IMR-90 (cell line): ENCODE measurements at regions not wholly inside any gene's neighbourhood (a gene's known extent, or its start where the extent isn't known, plus 50 kb on each side); places are given as distances from the start of the nearest gene placed in this dataset.

ENCODE experiments used
- ATAC-seq: fragments of 200-7000 bp; cut with Tn5 transposase; 2 replicates; pipeline ENCODE4 v1.9.1; 2020; ENCODE audit warnings: low read depth, mild to moderate bottlenecking, moderate library complexity
- BruUV-seq: library from RNA; stranded (reverse); fragments of 400-500 nt; replicated peaks from 2 replicates; lab custom pipeline; 2021; lab: Mats Ljungman, UMichigan
- CTCF ChIA-PET: fragments of 300-600 bp; formaldehyde crosslinking; extraction: SDS; loops from one replicate; lab custom pipeline; 2021; ENCODE audit warnings: antibody characterized with exemption; lab: Yijun Ruan, JAX
- POLR2A ChIA-PET: fragments of 300-600 bp; sonication (Branson Sonifier 250); formaldehyde crosslinking; loops from one replicate; lab custom pipeline; 2022; ENCODE audit warnings: antibody characterized with exemption; ENCODE audit not compliant: unreplicated experiment; lab: Charles Lee
- DNase-seq: peaks from one replicate; pipeline ENCODE4 v3.0.0; 2013
- H2AFZ ChIP-seq: replicated peaks from 2 replicates; pipeline ENCODE3; 2013; ENCODE audit warnings: low read length, mild to moderate bottlenecking; ENCODE audit not compliant: poor library complexity
- H2AK5ac ChIP-seq: 2 replicates; pipeline ENCODE4 v1.6.1; 2013; ENCODE audit warnings: low read depth, low read length, inconsistent platforms
- H2AK9ac ChIP-seq: replicated peaks from 2 replicates; pipeline ENCODE3; 2013; ENCODE audit warnings: mild to moderate bottlenecking, low read depth, low read length, moderate library complexity; ENCODE audit not compliant: poor library complexity
- H2BK120ac ChIP-seq: 2 replicates; pipeline ENCODE4 v1.6.1; 2013; ENCODE audit warnings: low read depth, low read length, inconsistent platforms
- H2BK15ac ChIP-seq: 3 replicates; pipeline ENCODE4 v1.6.1; 2013; ENCODE audit warnings: low read depth, low read length, inconsistent platforms
- H2BK20ac ChIP-seq: 2 replicates; pipeline ENCODE4 v1.6.1; 2013; ENCODE audit warnings: low read depth, mild to moderate bottlenecking, inconsistent platforms, low read length, moderate library complexity
- H2BK5ac ChIP-seq: 2 replicates; pipeline ENCODE4 v1.6.1; 2013; ENCODE audit warnings: mild to moderate bottlenecking, low read depth, low read length, inconsistent platforms; ENCODE audit not compliant: poor library complexity, severe bottlenecking
- H3K14ac ChIP-seq: replicated peaks from 2 replicates; pipeline ENCODE4 v1.6.1; 2013; ENCODE audit warnings: low read depth, low read length, inconsistent platforms
- H3K18ac ChIP-seq: 2 replicates; pipeline ENCODE4 v1.6.1; 2013; ENCODE audit warnings: low read depth, low read length, control low read depth
- H3K23ac ChIP-seq: 2 replicates; pipeline ENCODE4 v1.6.1; 2013; ENCODE audit warnings: low read depth, low read length, inconsistent platforms
- H3K27ac ChIP-seq: 2 replicates; pipeline ENCODE4 v1.5.1; 2013; ENCODE audit warnings: mild to moderate bottlenecking, control low read depth, low read length; ENCODE audit not compliant: insufficient read depth
- H3K27me3 ChIP-seq: 2 replicates; pipeline ENCODE4 v1.6.1; 2013; ENCODE audit warnings: low read length; ENCODE audit not compliant: control insufficient read depth, insufficient read depth
- H3K36me3 ChIP-seq: 2 replicates; pipeline ENCODE4 v1.6.1; 2013; ENCODE audit warnings: low read length, mixed read lengths; ENCODE audit not compliant: control insufficient read depth, insufficient read depth
- H3K4ac ChIP-seq: 2 replicates; pipeline ENCODE4 v1.6.1; 2013; ENCODE audit warnings: low read depth, low read length, inconsistent platforms
- H3K4me1 ChIP-seq: 2 replicates; pipeline ENCODE4 v1.6.1; 2013; ENCODE audit warnings: low read length, mixed read lengths; ENCODE audit not compliant: control insufficient read depth, insufficient read depth
- H3K4me2 ChIP-seq: 2 replicates; pipeline ENCODE4 v1.6.1; 2013; ENCODE audit warnings: low read depth, mild to moderate bottlenecking, control low read depth, low read length, moderate library complexity
- H3K4me3 ChIP-seq: 2 replicates; pipeline ENCODE4 v1.5.1; 2013; ENCODE audit warnings: low read depth, mild to moderate bottlenecking, control low read depth, low read length, moderate library complexity; ENCODE audit not compliant: insufficient read depth
- H3K56ac ChIP-seq: 2 replicates; pipeline ENCODE4 v1.6.1; 2013; ENCODE audit warnings: low read length, inconsistent platforms; ENCODE audit not compliant: insufficient read depth; ENCODE audit errors: extremely low read depth
- H3K79me1 ChIP-seq, 2 experiments: 2 replicates each; pipeline ENCODE4 v1.6.1; 2013; ENCODE audit warnings: low read length in 2 of 2, inconsistent platforms in 1 of 2, low read depth in 1 of 2
- H3K9ac ChIP-seq: 2 replicates; pipeline ENCODE4 v1.6.1; 2013; ENCODE audit warnings: low read depth, low read length, control low read depth
- H3K9me1 ChIP-seq: 2 replicates; pipeline ENCODE4 v1.6.1; 2013; ENCODE audit warnings: low read length, inconsistent platforms; ENCODE audit not compliant: insufficient read depth
- H3K9me3 ChIP-seq: 2 replicates; pipeline ENCODE4 v1.6.1; 2013; ENCODE audit warnings: low read length; ENCODE audit not compliant: control insufficient read depth, insufficient read depth
- H4K20me1 ChIP-seq: 2 replicates; pipeline ENCODE4 v1.6.1; 2013; ENCODE audit warnings: low read length, inconsistent platforms; ENCODE audit not compliant: insufficient read depth
- H4K5ac ChIP-seq: 2 replicates; pipeline ENCODE4 v1.6.1; 2013; ENCODE audit warnings: mild to moderate bottlenecking, low read depth, low read length, control low read depth
- H4K8ac ChIP-seq, 2 experiments: 2 replicates each; pipeline ENCODE4 v1.6.1; 2013; ENCODE audit warnings: low read depth in 2 of 2, low read length in 2 of 2, control low read depth in 1 of 2, inconsistent platforms in 1 of 2
- H4K91ac ChIP-seq: 2 replicates; pipeline ENCODE4 v1.6.1; 2013; ENCODE audit warnings: low read depth, low read length, inconsistent platforms; ENCODE audit not compliant: insufficient read depth
- MXI1 ChIP-seq: IDR thresholded peaks from 2 replicates; pipeline ENCODE4 v1.6.1; 2012; ENCODE audit warnings: low read depth, mild to moderate bottlenecking, low read length, moderate library complexity, borderline replicate concordance
- NFE2L2 ChIP-seq: fragments of 150-350 bp; IDR thresholded peaks from 2 replicates; pipeline ENCODE4 v1.6.1; 2016; ENCODE audit warnings: low read depth, mild to moderate bottlenecking, low read length
- RAD21 ChIP-seq: IDR thresholded peaks from 2 replicates; pipeline ENCODE4 v1.6.1; 2012; ENCODE audit warnings: low read length, improper control_type of control experiment
- RCOR1 ChIP-seq: IDR thresholded peaks from 2 replicates; pipeline ENCODE4 v1.6.1; 2012; ENCODE audit warnings: mild to moderate bottlenecking, low read length, improper control_type of control experiment; ENCODE audit not compliant: insufficient replicate concordance
- USF2 ChIP-seq: fragments of 150-350 bp; IDR thresholded peaks from 2 replicates; pipeline ENCODE4 v1.6.1; 2017; ENCODE audit warnings: mild to moderate bottlenecking, antibody characterized with exemption, low read length, low read depth
- WGBS, 2 experiments: methylation state at CpG; one replicate each; pipeline versions ENCODE4 v1.1.5 to v1.1.7; 2013; ENCODE audit warnings: missing lambda C conversion rate in 2 of 2; ENCODE audit not compliant: insufficient read length in 1 of 2; ENCODE audit errors: extremely low coverage in 2 of 2; 5-methylcytosine and 5-hydroxymethylcytosine counted together
- dilution Hi-C: fragments of 300-500 bp; cut with HindIII; formaldehyde crosslinking; loops from one replicate; pipeline ENCODE4 v1.14.3; 2018; ENCODE audit warnings: low sequenced_read_pairs; ENCODE audit not compliant: unreplicated experiment
- in situ Hi-C: fragments of 300-500 bp; cut with MboI; formaldehyde crosslinking; loops from 3 replicates; pipeline ENCODE4 v1.14.3; 2019; ENCODE audit warnings: low sequenced_read_pairs, inconsistent platforms, mixed read lengths
- intact Hi-C: fragments of 100-400 bp; cut with micrococcal nuclease; formaldehyde crosslinking; loops from 2 replicates; pipeline ENCODE4 v1.10.0; 2022

GRCh38 chr2:100761365-100761764 lies 58.6 kb upstream of the NPAS2 start:
- Histone ChIP-seq H4K8ac (no peak overlapping the region), H3K4me2 (no peak overlapping the region), H2AK5ac (no peak overlapping the region), H4K20me1 (no peaks in the 10 kb centered on the region), H4K91ac (no peak overlapping the region), H2AK9ac (no peak overlapping the region), H2BK20ac (no peak overlapping the region; the same call in 1 of the 2 replicates), H2BK15ac (0 out of 3 replicates have a peak overlapping the region, but pooled peaks have one; percentile 54), H3K36me3 (no peaks in the 10 kb centered on the region), H3K4me3 (no peak overlapping the region), H2BK120ac (no peak overlapping the region), H2BK5ac (no peak overlapping the region), H3K9ac (no peak overlapping the region), H3K23ac (no peak overlapping the region), H2AFZ (no peak overlapping the region), H3K27me3 (no peaks in the 10 kb centered on the region), H3K27ac (no peak overlapping the region), H3K56ac (no peak overlapping the region), H3K9me1 (peaks cover 24% of the 10 kb centered on the region), H3K79me1 (no peaks in the 10 kb centered on the region; a peak in 2 of 4 replicates), H3K14ac (no peak overlapping the region), H3K4me1 (peaks cover 16% of the 10 kb centered on the region), H3K18ac (no peak overlapping the region), H3K9me3 (no peaks in the 10 kb centered on the region), H4K5ac (no peak overlapping the region), H3K4ac (no peak overlapping the region)
- intact Hi-C loops (no loop called here), dilution Hi-C loops (no loop called here), in situ Hi-C loops (no loop called here)
- ChIA-PET POLR2A (interaction anchor here (0.6 kb wide), 1 partner anchor 12 kb away, joined by 3 read pairs; no protein-coding TSS in a partner anchor), CTCF (no interaction called here)
- WGBS, 2 experiments, result 100% methylated on average over 1 of the region's 1 CpG; no CpG with 5 or more reads in 1 of the 2 experiments
- BruUV-seq, result no TSS peak
- ATAC-seq (no peak), DNase-seq (no peak)
- no peak for TF ChIP-seq NFE2L2
- TF ChIP-seq USF2, result no peak
- no peak for TF ChIP-seq RAD21
- no peak for TF ChIP-seq RCOR1
- TF ChIP-seq MXI1, result no peak
